ENCODE measurements at regions not wholly inside any gene's neighbourhood (a gene's known extent, or its start where the extent isn't known, plus 50 kb on each side); places are given as distances from the start of the nearest gene placed in this dataset.
"Not testable (repeated sequence)": the region's sequence is repeated elsewhere in the genome, so short reads cannot be mapped to it uniquely, and the experiment has no call there.

DNA sequence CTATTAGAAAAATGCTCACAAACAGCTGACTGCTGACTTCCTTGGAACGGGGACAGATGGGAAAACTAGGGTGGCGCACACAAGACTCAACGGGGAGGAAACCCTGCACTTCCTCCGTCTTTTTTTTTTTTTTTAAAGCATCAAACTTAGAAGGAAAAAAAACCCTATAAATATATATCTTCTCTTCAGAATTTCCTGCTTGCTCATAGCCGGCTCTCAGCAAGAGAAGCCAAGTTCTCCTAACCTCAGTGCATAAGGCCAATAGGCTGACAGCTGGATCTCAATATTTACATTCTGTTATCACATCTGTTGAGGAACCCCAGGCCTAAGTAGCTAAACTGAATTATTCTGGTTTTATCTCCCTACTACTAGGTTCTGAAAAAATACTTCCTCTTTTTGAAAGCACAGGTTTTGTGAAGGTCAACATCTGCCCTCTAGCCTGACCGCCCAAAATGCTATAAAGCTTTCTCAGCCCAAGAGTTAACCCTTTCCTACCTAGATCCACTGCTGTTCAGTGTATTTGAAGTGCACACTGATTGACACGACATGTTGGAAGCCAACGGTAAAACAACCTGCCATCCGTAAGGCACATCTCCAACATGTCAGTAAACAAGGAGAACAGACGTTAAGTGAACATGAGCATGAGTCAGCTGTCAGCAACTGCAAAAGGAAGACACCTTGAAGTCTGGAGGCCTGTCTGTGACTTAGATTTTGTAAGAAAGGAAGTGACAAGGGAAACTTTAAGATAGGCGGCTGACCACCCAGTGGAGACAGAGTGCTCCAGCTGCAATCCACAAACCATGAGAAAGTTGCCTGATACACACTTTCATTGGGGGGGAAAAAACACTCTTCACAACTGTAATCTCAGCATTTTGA is 83.8 kb downstream of the EBLN1 start:
- no peak overlapping the region for H3K9ac ChIP-seq (ENCODE audit: low read length in 3 of 3)
- no peak for FAIRE-seq
- peak in 3 of 5 donors; percentile 33 to 91 (median 72) for DNase-seq
- H3K4me1 ChIP-seq (ENCODE audit: control insufficient read depth in 2 of 3, insufficient read depth in 2 of 3, low read depth in 1 of 3, low read length in 3 of 3) = peaks cover 2 to 4% (median 3%) of the 10 kb centered on the region in 3 donors
- H3K36me3 ChIP-seq (ENCODE audit: control insufficient read depth in 2 of 3, insufficient read depth in 3 of 3, low read length in 3 of 3) = no peaks in the 10 kb centered on the region
- intact Hi-C loops (cut with DNase I) = no loop called here
- no peaks in the 10 kb centered on the region for H3K9me3 ChIP-seq (ENCODE audit: control insufficient read depth in 2 of 3, insufficient read depth in 1 of 3, low read length in 3 of 3)
- H3K4me3 ChIP-seq (ENCODE audit: low read length in 3 of 3) = no peak overlapping the region
- H3K27ac ChIP-seq (ENCODE audit: low read depth in 2 of 2, low read length in 2 of 2) = no peak overlapping the region
- H3K27me3 ChIP-seq (ENCODE audit: control insufficient read depth, insufficient read depth, low read length) = no peaks in the 10 kb centered on the region
- TF ChIP-seq, protein P1, sequence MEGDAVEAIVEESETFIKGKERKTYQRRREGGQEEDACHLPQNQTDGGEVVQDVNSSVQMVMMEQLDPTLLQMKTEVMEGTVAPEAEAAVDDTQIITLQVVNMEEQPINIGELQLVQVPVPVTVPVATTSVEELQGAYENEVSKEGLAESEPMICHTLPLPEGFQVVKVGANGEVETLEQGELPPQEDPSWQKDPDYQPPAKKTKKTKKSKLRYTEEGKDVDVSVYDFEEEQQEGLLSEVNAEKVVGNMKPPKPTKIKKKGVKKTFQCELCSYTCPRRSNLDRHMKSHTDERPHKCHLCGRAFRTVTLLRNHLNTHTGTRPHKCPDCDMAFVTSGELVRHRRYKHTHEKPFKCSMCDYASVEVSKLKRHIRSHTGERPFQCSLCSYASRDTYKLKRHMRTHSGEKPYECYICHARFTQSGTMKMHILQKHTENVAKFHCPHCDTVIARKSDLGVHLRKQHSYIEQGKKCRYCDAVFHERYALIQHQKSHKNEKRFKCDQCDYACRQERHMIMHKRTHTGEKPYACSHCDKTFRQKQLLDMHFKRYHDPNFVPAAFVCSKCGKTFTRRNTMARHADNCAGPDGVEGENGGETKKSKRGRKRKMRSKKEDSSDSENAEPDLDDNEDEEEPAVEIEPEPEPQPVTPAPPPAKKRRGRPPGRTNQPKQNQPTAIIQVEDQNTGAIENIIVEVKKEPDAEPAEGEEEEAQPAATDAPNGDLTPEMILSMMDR (IDR thresholded peaks at IDR 0.05; ENCODE audit: borderline replicate concordance, extremely low read depth, insufficient read depth) = no peak

DNA sequence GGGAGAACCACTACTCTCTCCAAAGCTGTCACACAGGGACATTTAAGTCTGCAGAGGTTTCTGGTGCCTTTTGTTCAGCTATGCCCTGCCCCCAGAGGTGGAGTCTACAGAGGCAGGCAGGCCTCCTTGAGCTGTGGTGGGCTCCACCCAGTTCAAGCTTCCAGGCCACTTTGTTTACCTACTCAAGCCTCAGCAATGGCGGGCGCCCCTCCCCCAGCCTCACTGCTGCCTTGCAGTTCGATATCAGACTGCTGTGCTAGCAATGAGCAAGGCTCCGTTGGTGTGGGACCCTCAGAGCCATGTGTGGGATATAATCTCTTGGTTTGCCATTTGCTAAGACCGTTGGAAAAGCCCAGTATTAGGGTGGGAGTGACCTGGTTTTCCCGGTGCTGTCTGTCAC is 87.0 kb downstream of the EBLN1 start:
- H3K27me3 ChIP-seq (ENCODE audit: control insufficient read depth, insufficient read depth, low read length); FAIRE-seq; H3K27ac ChIP-seq (ENCODE audit: low read depth in 2 of 2, low read length in 2 of 2); H3K9me3 ChIP-seq (ENCODE audit: control insufficient read depth in 2 of 3, insufficient read depth in 1 of 3, low read length in 3 of 3); H3K4me1 ChIP-seq (ENCODE audit: control insufficient read depth in 2 of 3, insufficient read depth in 2 of 3, low read depth in 1 of 3, low read length in 3 of 3); intact Hi-C loops (cut with DNase I); H3K36me3 ChIP-seq (ENCODE audit: control insufficient read depth in 2 of 3, insufficient read depth in 3 of 3, low read length in 3 of 3); H3K4me3 ChIP-seq (ENCODE audit: low read length in 3 of 3); DNase-seq; H3K9ac ChIP-seq (ENCODE audit: low read length in 3 of 3): not testable (repeated sequence)

DNA sequence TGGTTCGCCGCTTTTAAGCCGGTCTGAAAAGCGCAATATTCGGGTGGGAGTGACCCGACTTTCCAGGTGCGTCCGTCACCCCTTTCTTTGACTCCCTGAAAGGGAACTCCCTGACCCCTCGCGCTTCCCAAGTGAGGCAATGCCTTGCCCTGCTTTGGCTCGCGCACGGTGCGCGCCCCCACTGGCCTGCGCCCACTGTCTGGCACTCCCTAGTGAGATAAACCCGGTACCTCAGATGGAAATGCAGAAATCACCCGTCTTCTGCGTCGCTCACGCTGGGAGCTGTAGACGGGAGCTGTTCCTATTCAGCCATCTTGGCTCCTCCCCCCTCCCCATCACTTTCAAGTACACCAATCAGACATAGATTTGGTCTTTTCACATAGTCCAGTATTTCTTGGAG is 88.2 kb downstream of the EBLN1 start:
- H3K4me1 ChIP-seq (ENCODE audit: control insufficient read depth in 2 of 3, insufficient read depth in 2 of 3, low read depth in 1 of 3, low read length in 3 of 3); H3K9me3 ChIP-seq (ENCODE audit: control insufficient read depth in 2 of 3, insufficient read depth in 1 of 3, low read length in 3 of 3); H3K4me3 ChIP-seq (ENCODE audit: low read length in 3 of 3); DNase-seq; H3K27ac ChIP-seq (ENCODE audit: low read depth in 2 of 2, low read length in 2 of 2); intact Hi-C loops (cut with DNase I); H3K27me3 ChIP-seq (ENCODE audit: control insufficient read depth, insufficient read depth, low read length); H3K36me3 ChIP-seq (ENCODE audit: control insufficient read depth in 2 of 3, insufficient read depth in 3 of 3, low read length in 3 of 3); H3K9ac ChIP-seq (ENCODE audit: low read length in 3 of 3); FAIRE-seq: not testable (repeated sequence)

DNA sequence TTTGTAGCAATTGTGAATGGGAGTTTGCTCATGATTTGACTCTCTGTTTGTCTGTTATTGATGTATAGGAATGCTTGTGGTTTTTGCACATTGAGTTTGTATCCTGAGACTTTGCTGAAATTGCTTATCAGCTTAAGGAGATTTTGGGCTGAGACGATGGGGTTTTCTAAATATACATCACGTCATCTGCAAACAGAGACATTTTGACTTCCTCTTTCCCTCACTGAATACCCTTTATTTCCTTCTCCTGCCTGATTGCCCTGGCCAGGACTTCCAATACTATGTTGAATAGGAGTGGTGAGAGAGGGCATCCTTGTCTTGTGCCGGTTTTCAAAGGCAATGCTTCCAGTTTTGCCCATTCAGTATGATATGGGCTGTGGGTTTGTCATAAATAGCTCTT is 96.6 kb downstream of the EBLN1 start:
- H3K4me1 ChIP-seq (ENCODE audit: control insufficient read depth in 2 of 3, insufficient read depth in 2 of 3, low read depth in 1 of 3, low read length in 3 of 3); H3K9me3 ChIP-seq (ENCODE audit: control insufficient read depth in 2 of 3, insufficient read depth in 1 of 3, low read length in 3 of 3); H3K9ac ChIP-seq (ENCODE audit: low read length in 3 of 3); H3K4me3 ChIP-seq (ENCODE audit: low read length in 3 of 3); intact Hi-C loops (cut with DNase I); FAIRE-seq; H3K36me3 ChIP-seq (ENCODE audit: control insufficient read depth in 2 of 3, insufficient read depth in 3 of 3, low read length in 3 of 3); DNase-seq; H3K27me3 ChIP-seq (ENCODE audit: control insufficient read depth, insufficient read depth, low read length); H3K27ac ChIP-seq (ENCODE audit: low read depth in 2 of 2, low read length in 2 of 2): not testable (repeated sequence)

DNA sequence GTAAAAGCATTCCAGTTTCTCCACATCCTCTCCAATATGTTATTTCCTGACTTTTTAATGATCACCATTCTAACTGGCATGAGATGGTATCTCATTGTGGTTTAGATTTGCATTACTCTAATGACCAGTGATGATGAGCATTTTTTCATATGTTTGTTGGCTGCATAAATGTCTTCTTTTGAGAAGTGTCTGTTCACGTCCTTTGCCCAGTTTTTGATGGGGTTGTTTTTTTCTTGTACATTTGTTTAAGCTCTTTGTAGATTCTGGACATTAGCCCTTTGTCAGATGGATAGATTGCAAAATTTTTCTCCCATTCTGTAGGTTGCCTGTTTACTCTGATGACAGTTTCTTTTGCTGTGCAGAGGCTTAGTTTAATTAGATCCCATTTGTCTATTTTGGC is 97.7 kb downstream of the EBLN1 start:
- H3K9me3 ChIP-seq (ENCODE audit: control insufficient read depth in 2 of 3, insufficient read depth in 1 of 3, low read length in 3 of 3) = not testable (repeated sequence)

DNA sequence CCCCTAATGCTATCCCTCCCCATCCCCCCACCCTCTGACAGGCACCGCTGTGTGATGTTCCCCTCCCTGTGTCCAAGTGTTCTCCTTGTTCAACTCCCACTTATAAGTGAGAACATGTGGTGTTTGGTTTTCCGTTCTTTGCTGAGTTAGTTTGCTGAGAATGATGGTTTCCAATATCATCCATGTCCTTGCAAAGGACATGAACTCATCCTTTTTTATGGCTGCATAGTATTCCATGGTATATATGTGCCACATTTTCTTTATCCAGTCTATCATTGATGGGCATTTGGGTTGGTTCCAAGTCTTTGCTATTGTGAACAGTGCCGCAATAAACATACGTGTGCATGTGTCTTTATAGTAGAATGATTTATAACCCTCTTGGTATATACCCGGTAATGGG is 98.2 kb downstream of the EBLN1 start:
- H3K36me3 ChIP-seq (ENCODE audit: control insufficient read depth in 2 of 3, insufficient read depth in 3 of 3, low read length in 3 of 3); H3K4me3 ChIP-seq (ENCODE audit: low read length in 3 of 3); H3K9me3 ChIP-seq (ENCODE audit: control insufficient read depth in 2 of 3, insufficient read depth in 1 of 3, low read length in 3 of 3); DNase-seq; H3K27me3 ChIP-seq (ENCODE audit: control insufficient read depth, insufficient read depth, low read length); intact Hi-C loops (cut with DNase I); FAIRE-seq; H3K9ac ChIP-seq (ENCODE audit: low read length in 3 of 3); H3K4me1 ChIP-seq (ENCODE audit: control insufficient read depth in 2 of 3, insufficient read depth in 2 of 3, low read depth in 1 of 3, low read length in 3 of 3); H3K27ac ChIP-seq (ENCODE audit: low read depth in 2 of 2, low read length in 2 of 2): not testable (repeated sequence)

More for the DNA sequence above, 97.7 kb downstream of the EBLN1 start:
- H3K36me3 ChIP-seq (ENCODE audit: control insufficient read depth in 2 of 3, insufficient read depth in 3 of 3, low read length in 3 of 3); DNase-seq; H3K27me3 ChIP-seq (ENCODE audit: control insufficient read depth, insufficient read depth, low read length); FAIRE-seq; intact Hi-C loops (cut with DNase I); H3K27ac ChIP-seq (ENCODE audit: low read depth in 2 of 2, low read length in 2 of 2); H3K9ac ChIP-seq (ENCODE audit: low read length in 3 of 3); H3K4me1 ChIP-seq (ENCODE audit: control insufficient read depth in 2 of 3, insufficient read depth in 2 of 3, low read depth in 1 of 3, low read length in 3 of 3); H3K4me3 ChIP-seq (ENCODE audit: low read length in 3 of 3): not testable (repeated sequence)
